A549 (cell line): ENCODE measurements at regions not wholly inside any gene's neighbourhood (a gene's known extent, or its start where the extent isn't known, plus 50 kb on each side); places are given as distances from the start of the nearest gene placed in this dataset.

Experiments
- CHD2 ChIP-seq: fragments of 150-350 bp; IDR thresholded peaks from 2 replicates; pipeline ENCODE4 v1.6.1; 2014; ENCODE audit warnings: low read length; ENCODE audit not compliant: partially characterized antibody
- EHMT2 ChIP-seq: fragments of 200-600 bp; sonication (generic); IDR thresholded peaks from 2 replicates; pipeline ENCODE4 v1.6.1; 2016; ENCODE audit warnings: antibody characterized with exemption, low read depth, mild to moderate bottlenecking, moderate library complexity
- EP300 ChIP-seq, 2 experiments: fragments of >200 bp; sonication (Bioruptor Twin); formaldehyde crosslinking; IDR thresholded peaks; 2 replicates in 1 of 2; 3 replicates in 1 of 2; pipeline ENCODE4 v1.6.1; 2016 to 2017
- FOSB ChIP-seq: fragments of 250-450 bp; sonication (Bioruptor Pico); IDR thresholded peaks from 2 replicates; pipeline ENCODE4 v1.5.0; 2020; ENCODE audit warnings: mild to moderate bottlenecking, moderate library complexity
- POLR2A ChIP-seq: IDR thresholded peaks from 2 replicates; pipeline ENCODE4 v1.6.1; 2012; ENCODE audit warnings: mild to moderate bottlenecking, low read length
- RARB ChIP-seq: fragments of 250-450 bp; sonication (Bioruptor Pico); IDR thresholded peaks from 2 replicates; pipeline ENCODE4 v1.8.0; 2021; ENCODE audit warnings: mild to moderate bottlenecking, moderate library complexity
- REST ChIP-seq: fragments of 200-600 bp; sonication (generic); IDR thresholded peaks from 2 replicates; pipeline ENCODE4 v1.6.1; 2016; ENCODE audit warnings: antibody characterized with exemption, mild to moderate bottlenecking, moderate library complexity
- TF ChIP-seq, protein P1 (sequence below): fragments of >200 bp; sonication (Bioruptor Twin); formaldehyde crosslinking; IDR thresholded peaks from 3 replicates; pipeline ENCODE4 v1.5.1; 2016
- TF ChIP-seq, protein P2 (sequence below): fragments of 450-650 bp; IDR thresholded peaks from 2 replicates; pipeline ENCODE4 v1.6.1; 2014; ENCODE audit warnings: antibody characterized with exemption
- TF ChIP-seq, protein P3 (sequence below): IDR thresholded peaks from 2 replicates; pipeline ENCODE4 v1.6.1; 2012

DNA sequence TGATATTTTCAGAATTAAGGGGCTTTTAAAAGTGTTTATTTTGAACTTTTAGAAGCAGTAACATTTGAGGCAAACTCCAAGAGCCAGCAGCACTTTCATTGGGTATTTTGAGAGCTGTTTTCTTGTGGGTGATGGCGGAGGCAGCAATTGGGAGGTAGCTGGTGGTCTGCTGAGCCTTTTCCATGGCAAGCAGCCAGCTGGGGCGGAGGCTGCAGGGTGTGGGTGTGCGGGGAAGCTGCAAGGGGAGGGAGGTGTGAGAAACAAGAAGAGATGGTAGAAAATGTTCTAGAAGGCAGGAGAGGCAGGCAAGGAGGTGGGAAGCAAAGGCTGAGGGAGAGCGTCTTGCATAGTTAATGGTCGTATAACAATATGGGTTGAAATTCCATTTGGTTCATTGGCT is 223.4 kb upstream of the HTR2A start:
- TF ChIP-seq POLR2A (no peak), CHD2 (no peak), EP300 (IDR thresholded peaks at IDR 0.05) (no peak), REST (no peak), EHMT2 (no peak), FOSB (no peak), RARB (no peak)
- TF ChIP-seq, protein P1, sequence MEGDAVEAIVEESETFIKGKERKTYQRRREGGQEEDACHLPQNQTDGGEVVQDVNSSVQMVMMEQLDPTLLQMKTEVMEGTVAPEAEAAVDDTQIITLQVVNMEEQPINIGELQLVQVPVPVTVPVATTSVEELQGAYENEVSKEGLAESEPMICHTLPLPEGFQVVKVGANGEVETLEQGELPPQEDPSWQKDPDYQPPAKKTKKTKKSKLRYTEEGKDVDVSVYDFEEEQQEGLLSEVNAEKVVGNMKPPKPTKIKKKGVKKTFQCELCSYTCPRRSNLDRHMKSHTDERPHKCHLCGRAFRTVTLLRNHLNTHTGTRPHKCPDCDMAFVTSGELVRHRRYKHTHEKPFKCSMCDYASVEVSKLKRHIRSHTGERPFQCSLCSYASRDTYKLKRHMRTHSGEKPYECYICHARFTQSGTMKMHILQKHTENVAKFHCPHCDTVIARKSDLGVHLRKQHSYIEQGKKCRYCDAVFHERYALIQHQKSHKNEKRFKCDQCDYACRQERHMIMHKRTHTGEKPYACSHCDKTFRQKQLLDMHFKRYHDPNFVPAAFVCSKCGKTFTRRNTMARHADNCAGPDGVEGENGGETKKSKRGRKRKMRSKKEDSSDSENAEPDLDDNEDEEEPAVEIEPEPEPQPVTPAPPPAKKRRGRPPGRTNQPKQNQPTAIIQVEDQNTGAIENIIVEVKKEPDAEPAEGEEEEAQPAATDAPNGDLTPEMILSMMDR, result no peak
- TF ChIP-seq, protein P2, sequence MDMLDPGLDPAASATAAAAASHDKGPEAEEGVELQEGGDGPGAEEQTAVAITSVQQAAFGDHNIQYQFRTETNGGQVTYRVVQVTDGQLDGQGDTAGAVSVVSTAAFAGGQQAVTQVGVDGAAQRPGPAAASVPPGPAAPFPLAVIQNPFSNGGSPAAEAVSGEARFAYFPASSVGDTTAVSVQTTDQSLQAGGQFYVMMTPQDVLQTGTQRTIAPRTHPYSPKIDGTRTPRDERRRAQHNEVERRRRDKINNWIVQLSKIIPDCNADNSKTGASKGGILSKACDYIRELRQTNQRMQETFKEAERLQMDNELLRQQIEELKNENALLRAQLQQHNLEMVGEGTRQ, result no peak
- TF ChIP-seq, protein P3, sequence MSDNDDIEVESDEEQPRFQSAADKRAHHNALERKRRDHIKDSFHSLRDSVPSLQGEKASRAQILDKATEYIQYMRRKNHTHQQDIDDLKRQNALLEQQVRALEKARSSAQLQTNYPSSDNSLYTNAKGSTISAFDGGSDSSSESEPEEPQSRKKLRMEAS, result no peak
